ENCODE measurements at regions not wholly inside any gene's neighbourhood (a gene's known extent, or its start where the extent isn't known, plus 50 kb on each side); places are given as distances from the start of the nearest gene placed in this dataset.

GRCh38 chr9:757246-757881 lies 84.1 kb upstream of the DMRT1 start:
- TF ChIP-seq CTCF (IDR thresholded peaks at IDR 0.05; ENCODE audit: low read depth, low read length, missing input control) = peak; percentile 61
- TF ChIP-seq MAX (IDR thresholded peaks at IDR 0.05) = no peak
